GM18907 (cell line): ENCODE measurements at regions not wholly inside any gene's neighbourhood (a gene's known extent, or its start where the extent isn't known, plus 50 kb on each side); places are given as distances from the start of the nearest gene placed in this dataset.

ENCODE experiments used
- ATAC-seq: cut with Tn5 transposase; IDR thresholded peaks from one replicate; pipeline ENCODE4 v1.9.1; 2021; ENCODE audit warnings: mild to moderate bottlenecking, moderate library complexity; ENCODE audit not compliant: unreplicated experiment

- ATAC-seq, result no peak
Measured at GRCh38 chr7:10085231-10085630, 888.4 kb upstream of the PHF14 start.

- ATAC-seq, result no peak
Measured at GRCh38 chr7:10100572-10100971, 873.1 kb upstream of the PHF14 start.

GRCh38 chr7:10101351-10101750 is 872.3 kb upstream of the PHF14 start:
- no peak for ATAC-seq

GRCh38 chr7:10104292-10104691 is 869.4 kb upstream of the PHF14 start:
- ATAC-seq, result no peak

- no peak for ATAC-seq
Measured at GRCh38 chr7:10106609-10107008, 867.1 kb upstream of the PHF14 start.

GRCh38 chr7:10116511-10116910 is 857.2 kb upstream of the PHF14 start:
- no peak for ATAC-seq

- no peak for ATAC-seq
Measured at GRCh38 chr7:10117815-10118214, 855.9 kb upstream of the PHF14 start.

- ATAC-seq, result no peak
Measured at GRCh38 chr7:10120936-10121335, 852.7 kb upstream of the PHF14 start.

- no peak for ATAC-seq
Measured at GRCh38 chr7:10121631-10122030, 852.0 kb upstream of the PHF14 start.

GRCh38 chr7:10122551-10123100 is 851.0 kb upstream of the PHF14 start:
- ATAC-seq, result no peak

- ATAC-seq, result no peak
Measured at GRCh38 chr7:10128748-10129147, 844.9 kb upstream of the PHF14 start.

GRCh38 chr7:10138087-10138854 is 835.4 kb upstream of the PHF14 start:
- ATAC-seq, result no peak

GRCh38 chr7:10146271-10146670 is 827.4 kb upstream of the PHF14 start:
- no peak for ATAC-seq

- ATAC-seq, result no peak
Measured at GRCh38 chr7:10156972-10157371, 816.7 kb upstream of the PHF14 start.

GRCh38 chr7:10181996-10182395 is 791.7 kb upstream of the PHF14 start:
- no peak for ATAC-seq

- ATAC-seq, result no peak
Measured at GRCh38 chr7:10192074-10192473, 781.6 kb upstream of the PHF14 start.

- no peak for ATAC-seq
Measured at GRCh38 chr7:10205696-10206095, 768.0 kb upstream of the PHF14 start.

- ATAC-seq, result no peak
Measured at GRCh38 chr7:10210000-10210399, 763.7 kb upstream of the PHF14 start.

GRCh38 chr7:10211016-10211415 is 762.7 kb upstream of the PHF14 start:
- no peak for ATAC-seq

- no peak for ATAC-seq
Measured at GRCh38 chr7:10211861-10212260, 761.8 kb upstream of the PHF14 start.

GRCh38 chr7:10212649-10213048 is 761.0 kb upstream of the PHF14 start:
- no peak for ATAC-seq

- no peak for ATAC-seq
Measured at GRCh38 chr7:10216462-10216861, 757.2 kb upstream of the PHF14 start.

- no peak for ATAC-seq
Measured at GRCh38 chr7:10221084-10221483, 752.6 kb upstream of the PHF14 start.
